Heart left ventricle (tissue), 16 donors: ENCODE measurements at regions not wholly inside any gene's neighbourhood (a gene's known extent, or its start where the extent isn't known, plus 50 kb on each side); places are given as distances from the start of the nearest gene placed in this dataset.

ENCODE experiments used
- ATAC-seq, 4 donors: fragments of 200-7000 bp; cut with Tn5 transposase; one replicate each; pipeline ENCODE4 v1.9.1; 2020 to 2022; ENCODE audit warnings: moderate library complexity in 4 of 4, mild to moderate bottlenecking in 3 of 4, moderate number of reproducible peaks in 1 of 4
- DNase-seq, 5 donors: peaks; one replicate each; pipeline ENCODE4 v3.0.0-alpha.2; 2020
- H3K27ac ChIP-seq, 12 donors: fragments of 200-600 bp; sonication (generic) in 4 of 12; one replicate each; pipeline versions ENCODE4 v1.5.0 to v1.8.0; 2016 to 2022; ENCODE audit warnings: mild to moderate bottlenecking in 2 of 12
- H3K27me3 ChIP-seq, 9 donors: fragments of 200-600 bp; sonication (generic) in 2 of 9; one replicate each; pipeline versions ENCODE4 v1.5.1 to v1.8.0; 2016 to 2022; ENCODE audit warnings: mild to moderate bottlenecking in 3 of 9
- H3K36me3 ChIP-seq, 9 donors: fragments of 200-600 bp; sonication (generic) in 2 of 9; one replicate each; pipeline versions ENCODE4 v1.5.0 to v1.8.0; 2018 to 2022; ENCODE audit warnings: mild to moderate bottlenecking in 2 of 9
- H3K4me1 ChIP-seq, 12 donors: fragments of 200-600 bp; sonication (generic) in 4 of 12; one replicate each; pipeline versions ENCODE4 v1.5.0 to v1.8.0; 2016 to 2022; ENCODE audit warnings: mild to moderate bottlenecking in 3 of 12
- H3K4me3 ChIP-seq, 12 donors: fragments of 200-600 bp; sonication (generic) in 4 of 12; one replicate each; pipeline versions ENCODE4 v1.5.0 to v1.8.0; 2017 to 2022; ENCODE audit warnings: mild to moderate bottlenecking in 9 of 12, moderate library complexity in 4 of 12
- H3K9me3 ChIP-seq, 12 donors: fragments of 200-600 bp; sonication (generic) in 4 of 12; one replicate each; pipeline versions ENCODE4 v1.5.0 to v1.8.0; 2016 to 2022; ENCODE audit warnings: mild to moderate bottlenecking in 1 of 12
- CTCF ChIP-seq, 12 donors: fragments of 200-600 bp; sonication (generic) in 4 of 12; IDR thresholded peaks; one replicate each; pipeline versions ENCODE4 v1.5.0 to v1.8.0; 2018 to 2022; ENCODE audit warnings: antibody characterized with exemption in 12 of 12, mild to moderate bottlenecking in 5 of 12
- POLR2A ChIP-seq, 2 donors: fragments of 450-650 bp; IDR thresholded peaks; one replicate each; pipeline ENCODE4 v1.6.1; 2017; ENCODE audit warnings: antibody characterized with exemption in 2 of 2, mild to moderate bottlenecking in 2 of 2, moderate library complexity in 2 of 2
- WGBS, 4 donors: extraction: QIAGEN DNeasy Blood & Tissue Kit in 2 of 4; methylation state at CpG; one replicate each; pipeline versions ENCODE4 v1.1.5 to v1.1.7; 2013 to 2018; 5-methylcytosine and 5-hydroxymethylcytosine counted together
- intact Hi-C, 10 donors: fragments of 100-400 bp; cut with DNase I; formaldehyde crosslinking; loops; one replicate each; pipeline versions ENCODE4 v1.11.1 to v1.14.2; 2022
- donor health status: ischemic (EF 13 %, LVEDD 7.1; RV severe dilation, severe dysfunction).
- donor health status: healthy with polysubstance abuse.
- donor health status: DM: no; HTN: yes; CAD: no.
- donor health status: DM: no; HTN: no; CAD: no.
- donor health status: ischemic (EF 25% LVEDD 6.9; RV normal size, moderate dysfunction).
- donor health status: ischemic (EF 25% LVEDD 5.7; RV mildly dilated, moderate dysfunction).
- donor health status: healthy.
- donor health status: DM: yes; HTN: yes; CAD: no.
- donor health status: ischemic (EF 35%, LVEDD 5.7; RV mildly dilated, moderate dysfunction).
- donor health status: nonischemic (EF 11% LVEDD 7.7; RV severe dilation, severe dysfunction).
- donor health status: DM: yes; HTN: yes; CAD: no.
- donor health status: PGD.
- donor health status: ischemic (EF 29% LVEDD 5.4; RV normal size, mild dysfunction).
- donor health status: nonischemic (EF 23%, LVEDD 6.1; RV moderate dilation, normal function).

GRCh38 chr5:17431272-17432050 is 66.6 kb upstream of the TAF11L2 start:
- intact Hi-C loops: no loop called here
- ATAC-seq (no peak), DNase-seq (no peak)
- TF ChIP-seq POLR2A (IDR thresholded peaks at IDR 0.05) (no peak), CTCF (IDR thresholded peaks at IDR 0.05) (no peak)
- 84 to 90% (median 88%) methylated on average over 8 of the region's 8 CpGs for WGBS, 4 donors
- H3K9me3 ChIP-seq: no peaks in the 10 kb centered on the region
- H3K36me3 ChIP-seq: no peaks in the 10 kb centered on the region
- H3K27ac ChIP-seq: no peak overlapping the region
- H3K4me3 ChIP-seq: no peak overlapping the region
- peaks cover 0 to 12% (median 0%) of the 10 kb centered on the region in 12 donors for H3K4me1 ChIP-seq
- H3K27me3 ChIP-seq: no peaks in the 10 kb centered on the region

GRCh38 chr5:17432569-17432968 is 65.5 kb upstream of the TAF11L2 start:
- 77 to 89% (median 82%) methylated on average over 3 of the region's 3 CpGs for WGBS, 4 donors
- Histone ChIP-seq H3K4me3 (no peak overlapping the region), H3K4me1 (peaks cover 0 to 8% (median 0%) of the 10 kb centered on the region in 12 donors), H3K27me3 (no peaks in the 10 kb centered on the region), H3K27ac (no peak overlapping the region), H3K36me3 (no peaks in the 10 kb centered on the region), H3K9me3 (no peaks in the 10 kb centered on the region)
- DNase-seq: no peak
- intact Hi-C loops: no loop called here
- no peak for ATAC-seq
- TF ChIP-seq POLR2A (IDR thresholded peaks at IDR 0.05) (no peak), CTCF (IDR thresholded peaks at IDR 0.05) (no peak)

GRCh38 chr5:17433406-17433805 is 64.6 kb upstream of the TAF11L2 start:
- no peaks in the 10 kb centered on the region for H3K36me3 ChIP-seq
- peaks cover 0 to 8% (median 0%) of the 10 kb centered on the region in 12 donors for H3K4me1 ChIP-seq
- no peak for DNase-seq
- no peak overlapping the region for H3K4me3 ChIP-seq
- H3K9me3 ChIP-seq: no peaks in the 10 kb centered on the region
- ATAC-seq: no peak
- no peak overlapping the region for H3K27ac ChIP-seq
- intact Hi-C loops: no loop called here
- TF ChIP-seq CTCF (IDR thresholded peaks at IDR 0.05): no peak
- no peak for TF ChIP-seq POLR2A (IDR thresholded peaks at IDR 0.05)
- WGBS, 4 donors: 74 to 78% (median 77%) methylated on average over 6 of the region's 6 CpGs
- no peaks in the 10 kb centered on the region for H3K27me3 ChIP-seq

- no peak overlapping the region for H3K27ac ChIP-seq
- no peak overlapping the region for H3K4me3 ChIP-seq
- ATAC-seq (no peak), DNase-seq (no peak)
- H3K4me1 ChIP-seq: peaks cover 0 to 8% (median 0%) of the 10 kb centered on the region in 12 donors
- H3K9me3 ChIP-seq: peaks cover 0 to 11% (median 3%) of the 10 kb centered on the region in 12 donors
- H3K36me3 ChIP-seq: no peaks in the 10 kb centered on the region
- intact Hi-C loops: no loop called here
- TF ChIP-seq POLR2A (IDR thresholded peaks at IDR 0.05) (no peak), CTCF (IDR thresholded peaks at IDR 0.05) (no peak)
- H3K27me3 ChIP-seq: no peaks in the 10 kb centered on the region
These were observed 63.0 kb upstream of the TAF11L2 start for GRCh38 chr5:17434982-17435381.
